Loucy (cell line): ENCODE measurements at regions not wholly inside any gene's neighbourhood (a gene's known extent, or its start where the extent isn't known, plus 50 kb on each side); places are given as distances from the start of the nearest gene placed in this dataset.
A peak's percentile ranks its signal among the peaks of the same experiment; 100 is the strongest.

Source experiments
- H2AFZ ChIP-seq: fragments of 200-600 bp; sonication (generic); 2 replicates; pipeline ENCODE4 v1.6.0; 2016; ENCODE audit warnings: antibody characterized with exemption, mild to moderate bottlenecking, low read length, moderate library complexity
- H3F3A ChIP-seq: fragments of 200-600 bp; 2 replicates; pipeline ENCODE4 v1.6.0; 2016; ENCODE audit warnings: antibody characterized with exemption, low read depth, mild to moderate bottlenecking
- H3K27me3 ChIP-seq: fragments of 200-600 bp; sonication (generic); 2 replicates; pipeline ENCODE4 v1.6.1; 2014; ENCODE audit warnings: low read length, mild to moderate bottlenecking; ENCODE audit not compliant: insufficient read depth, poor library complexity, severe bottlenecking
- H3K36me3 ChIP-seq: fragments of 200-600 bp; sonication (generic); 2 replicates; pipeline ENCODE4 v1.6.1; 2016; ENCODE audit warnings: low read length; ENCODE audit not compliant: insufficient read depth
- H3K4me1 ChIP-seq: fragments of 200-600 bp; sonication (generic); 2 replicates; pipeline ENCODE4 v1.5.1; 2014; ENCODE audit warnings: low read length, mild to moderate bottlenecking; ENCODE audit not compliant: insufficient read depth, poor library complexity, severe bottlenecking
- H3K4me2 ChIP-seq: fragments of 200-600 bp; sonication (generic); 2 replicates; pipeline ENCODE4 v1.6.0; 2014; ENCODE audit warnings: antibody characterized with exemption, low read length, low read depth, mild to moderate bottlenecking; ENCODE audit not compliant: poor library complexity, severe bottlenecking
- H3K4me3 ChIP-seq: fragments of 200-600 bp; sonication (generic); 2 replicates; pipeline ENCODE4 v1.5.1; 2014; ENCODE audit warnings: low read length, mild to moderate bottlenecking, mixed read lengths; ENCODE audit not compliant: poor library complexity, severe bottlenecking
- H3K79me2 ChIP-seq: fragments of 200-600 bp; sonication (generic); 2 replicates; pipeline ENCODE4 v1.6.1; 2014; ENCODE audit warnings: low read length; ENCODE audit not compliant: insufficient read depth
- H3K9ac ChIP-seq: fragments of 200-600 bp; sonication (generic); 2 replicates; pipeline ENCODE4 v1.6.0; 2014; ENCODE audit warnings: mild to moderate bottlenecking, low read depth, low read length, moderate library complexity; ENCODE audit not compliant: poor library complexity, severe bottlenecking
- H3K9me2 ChIP-seq: fragments of 200-600 bp; sonication (generic); replicated peaks from 2 replicates; pipeline ENCODE4 v1.6.1; 2016; ENCODE audit warnings: low read depth, low read length, mixed read lengths
- H3K9me3 ChIP-seq: fragments of 200-600 bp; sonication (generic); 2 replicates; pipeline ENCODE4 v1.6.1; 2014; ENCODE audit warnings: mild to moderate bottlenecking, antibody characterized with exemption, low read length, low read depth; ENCODE audit not compliant: insufficient read depth
- H4K20me1 ChIP-seq: fragments of 200-600 bp; sonication (generic); 2 replicates; pipeline ENCODE4 v1.6.0; 2014; ENCODE audit warnings: antibody characterized with exemption, low read length, mild to moderate bottlenecking; ENCODE audit not compliant: insufficient read depth, poor library complexity, severe bottlenecking
- CTCF ChIP-seq: fragments of 200-600 bp; sonication (generic); conservative IDR thresholded peaks from 2 replicates; pipeline ENCODE4 v1.5.1; 2014; ENCODE audit warnings: mild to moderate bottlenecking, antibody characterized with exemption, low read length
- EZH2phosphoT487 ChIP-seq: fragments of 200-600 bp; IDR thresholded peaks from 2 replicates; pipeline ENCODE4 v1.6.1; 2018; ENCODE audit warnings: antibody characterized with exemption, mild to moderate bottlenecking, moderate library complexity, borderline replicate concordance

GRCh38 chr4:182978152-182978827 lies 61.1 kb upstream of the DCTD start:
- Histone ChIP-seq H4K20me1 (no peaks in the 10 kb centered on the region), H3K4me2 (no peak overlapping the region), H3K36me3 (no peaks in the 10 kb centered on the region), H3K4me3 (no peak overlapping the region), H3K9ac (no peak overlapping the region), H3F3A (no peaks in the 10 kb centered on the region), H3K9me3 (no peaks in the 10 kb centered on the region), H3K4me1 (peaks cover 2% of the 10 kb centered on the region), H3K79me2 (no peaks in the 10 kb centered on the region), H3K27me3 (no peaks in the 10 kb centered on the region), H3K9me2 (no peaks in the 10 kb centered on the region), H2AFZ (no peak overlapping the region)
- TF ChIP-seq EZH2phosphoT487 = no peak
- TF ChIP-seq CTCF = no peak

- H3K9me2 ChIP-seq = no peaks in the 10 kb centered on the region
- no peak overlapping the region for H2AFZ ChIP-seq
- H3F3A ChIP-seq = no peaks in the 10 kb centered on the region
- no peaks in the 10 kb centered on the region for H3K27me3 ChIP-seq
- TF ChIP-seq CTCF (no peak), EZH2phosphoT487 (no peak)
- H3K79me2 ChIP-seq = no peaks in the 10 kb centered on the region
- no peak overlapping the region for H3K4me3 ChIP-seq
- peaks cover 2% of the 10 kb centered on the region for H3K4me1 ChIP-seq
- peak overlapping the region; percentile 32 for H3K4me2 ChIP-seq
- no peaks in the 10 kb centered on the region for H4K20me1 ChIP-seq
- H3K9me3 ChIP-seq = no peaks in the 10 kb centered on the region
- H3K36me3 ChIP-seq = no peaks in the 10 kb centered on the region
- no peak overlapping the region for H3K9ac ChIP-seq
Observed at GRCh38 chr4:182975806-182976205, 58.6 kb upstream of the DCTD start.

- no peaks in the 10 kb centered on the region for H4K20me1 ChIP-seq
- TF ChIP-seq CTCF (no peak), EZH2phosphoT487 (no peak)
- no peak overlapping the region for H2AFZ ChIP-seq
- 0 out of 2 replicates have a peak, but pooled peaks cover 3% of the 10 kb centered on the region for H3K9me3 ChIP-seq
- H3K79me2 ChIP-seq = no peaks in the 10 kb centered on the region
- H3K9ac ChIP-seq = no peak overlapping the region
- H3K36me3 ChIP-seq = no peaks in the 10 kb centered on the region
- no peak overlapping the region for H3K4me3 ChIP-seq
- H3K9me2 ChIP-seq = no peaks in the 10 kb centered on the region
- no peaks in the 10 kb centered on the region for H3F3A ChIP-seq
- peaks cover 2% of the 10 kb centered on the region for H3K4me1 ChIP-seq
- no peak overlapping the region for H3K4me2 ChIP-seq
- no peaks in the 10 kb centered on the region for H3K27me3 ChIP-seq
Observed at GRCh38 chr4:182973941-182974340, 56.8 kb upstream of the DCTD start.
